Left lung (tissue), 4 donors: ENCODE measurements at regions not wholly inside any gene's neighbourhood (a gene's known extent, or its start where the extent isn't known, plus 50 kb on each side); places are given as distances from the start of the nearest gene placed in this dataset.

Source experiments
- ATAC-seq: fragments of 200-7000 bp; cut with Tn5 transposase; one replicate; pipeline ENCODE4 v1.9.1; 2020; ENCODE audit warnings: moderate library complexity
- DNase-seq, 4 donors: peaks; one replicate each; pipeline ENCODE4 v3.0.0-alpha.2; 2013 to 2020
- H3K27ac ChIP-seq, 2 donors: fragments of 200-600 bp; sonication (generic) in 1 of 2; one replicate each; pipeline versions ENCODE4 v1.5.0 to v1.8.0; 2020 to 2021
- H3K27me3 ChIP-seq, 2 donors: fragments of 200-600 bp; sonication (generic) in 1 of 2; one replicate each; pipeline versions ENCODE4 v1.5.0 to v1.8.0; 2020 to 2021
- H3K36me3 ChIP-seq, 2 donors: fragments of 200-600 bp; sonication (generic) in 1 of 2; one replicate each; pipeline versions ENCODE4 v1.5.0 to v1.8.0; 2020 to 2021
- H3K4me1 ChIP-seq, 2 donors: fragments of 200-600 bp; one replicate each; pipeline ENCODE4 v1.8.0; 2021
- H3K4me3 ChIP-seq, 2 donors: fragments of 200-600 bp; sonication (generic) in 1 of 2; one replicate each; pipeline versions ENCODE4 v1.5.0 to v1.8.0; 2020 to 2021; ENCODE audit warnings: mild to moderate bottlenecking in 1 of 2
- H3K9me3 ChIP-seq, 2 donors: fragments of 200-600 bp; sonication (generic) in 1 of 2; one replicate each; pipeline versions ENCODE4 v1.5.0 to v1.8.0; 2020 to 2021
- intact Hi-C, 2 donors: fragments of 100-400 bp; cut with DNase I; formaldehyde crosslinking; loops; one replicate each; pipeline versions ENCODE4 v1.11.2 to v1.14.2; 2022
- TF ChIP-seq, protein P1 (sequence below), 2 donors: fragments of 200-600 bp; sonication (generic) in 1 of 2; IDR thresholded peaks; one replicate each; pipeline versions ENCODE4 v1.5.0 to v1.8.0; 2021; ENCODE audit warnings: antibody characterized with exemption in 2 of 2
- donor health status: DM: no; HTN: yes; CAD: no.
- donor health status: DM: no; HTN: no; CAD: no.

DNA sequence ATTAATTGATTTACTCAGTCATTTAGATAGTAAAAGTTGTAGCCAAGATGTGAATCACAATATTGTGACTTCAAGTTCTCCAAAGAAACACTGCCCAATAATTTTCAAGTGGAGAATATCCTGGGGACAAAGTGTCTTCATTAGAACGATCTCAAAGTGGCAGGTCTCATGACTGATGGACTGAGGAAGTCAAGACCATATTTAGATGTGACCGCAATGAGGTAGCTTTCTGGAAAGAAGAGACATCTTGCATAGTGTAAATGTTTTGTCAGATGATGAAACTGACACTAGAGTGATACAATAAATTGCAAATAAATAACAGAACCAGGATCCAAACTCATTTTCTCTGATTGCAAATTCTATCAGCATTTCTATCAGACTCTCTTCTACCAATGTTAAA lies 1476.9 kb downstream of the EFNB2 start:
- DNase-seq (no peak), ATAC-seq (no peak)
- intact Hi-C loops: no loop called here
- H3K9me3 ChIP-seq: no peaks in the 10 kb centered on the region
- H3K4me3 ChIP-seq: no peak overlapping the region
- no peaks in the 10 kb centered on the region for H3K27me3 ChIP-seq
- H3K27ac ChIP-seq: no peak overlapping the region
- H3K36me3 ChIP-seq: no peaks in the 10 kb centered on the region
- no peaks in the 10 kb centered on the region for H3K4me1 ChIP-seq
- TF ChIP-seq, protein P1, sequence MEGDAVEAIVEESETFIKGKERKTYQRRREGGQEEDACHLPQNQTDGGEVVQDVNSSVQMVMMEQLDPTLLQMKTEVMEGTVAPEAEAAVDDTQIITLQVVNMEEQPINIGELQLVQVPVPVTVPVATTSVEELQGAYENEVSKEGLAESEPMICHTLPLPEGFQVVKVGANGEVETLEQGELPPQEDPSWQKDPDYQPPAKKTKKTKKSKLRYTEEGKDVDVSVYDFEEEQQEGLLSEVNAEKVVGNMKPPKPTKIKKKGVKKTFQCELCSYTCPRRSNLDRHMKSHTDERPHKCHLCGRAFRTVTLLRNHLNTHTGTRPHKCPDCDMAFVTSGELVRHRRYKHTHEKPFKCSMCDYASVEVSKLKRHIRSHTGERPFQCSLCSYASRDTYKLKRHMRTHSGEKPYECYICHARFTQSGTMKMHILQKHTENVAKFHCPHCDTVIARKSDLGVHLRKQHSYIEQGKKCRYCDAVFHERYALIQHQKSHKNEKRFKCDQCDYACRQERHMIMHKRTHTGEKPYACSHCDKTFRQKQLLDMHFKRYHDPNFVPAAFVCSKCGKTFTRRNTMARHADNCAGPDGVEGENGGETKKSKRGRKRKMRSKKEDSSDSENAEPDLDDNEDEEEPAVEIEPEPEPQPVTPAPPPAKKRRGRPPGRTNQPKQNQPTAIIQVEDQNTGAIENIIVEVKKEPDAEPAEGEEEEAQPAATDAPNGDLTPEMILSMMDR (IDR thresholded peaks at IDR 0.05): no peak

DNA sequence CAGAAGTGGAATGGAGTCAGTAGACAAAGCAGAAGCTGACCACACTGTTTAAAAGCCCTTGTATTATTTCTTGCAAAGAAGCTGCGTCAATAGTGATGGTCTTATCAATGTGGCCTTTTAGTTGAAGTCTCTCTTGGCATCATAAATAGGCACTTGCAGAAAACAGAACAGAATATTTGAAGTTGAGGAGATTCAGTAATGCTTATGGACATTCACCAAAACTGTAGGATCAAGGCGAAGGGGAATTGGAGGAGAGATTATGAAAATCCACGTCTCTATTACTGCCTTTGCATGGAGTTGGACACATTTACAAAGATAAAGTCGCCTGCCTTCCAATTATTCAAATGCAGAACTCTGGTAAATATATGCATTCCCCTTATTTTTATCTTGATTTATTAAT lies 1482.8 kb downstream of the EFNB2 start:
- Histone ChIP-seq H3K9me3 (no peaks in the 10 kb centered on the region), H3K27ac (no peak overlapping the region), H3K4me1 (no peaks in the 10 kb centered on the region), H3K27me3 (no peaks in the 10 kb centered on the region), H3K4me3 (no peak overlapping the region), H3K36me3 (no peaks in the 10 kb centered on the region)
- ATAC-seq (no peak), DNase-seq (no peak)
- intact Hi-C loops: no loop called here
- TF ChIP-seq, protein P1 (IDR thresholded peaks at IDR 0.05): no peak

- no peak for DNase-seq
- no peak for ATAC-seq
- TF ChIP-seq, protein P1 (IDR thresholded peaks at IDR 0.05): no peak
- no peaks in the 10 kb centered on the region for H3K36me3 ChIP-seq
- H3K27ac ChIP-seq: no peak overlapping the region
- no peaks in the 10 kb centered on the region for H3K4me1 ChIP-seq
- intact Hi-C loops: no loop called here
- no peak overlapping the region for H3K4me3 ChIP-seq
- H3K27me3 ChIP-seq: no peaks in the 10 kb centered on the region
- H3K9me3 ChIP-seq: no peaks in the 10 kb centered on the region
These were observed 1484.8 kb downstream of the EFNB2 start for GRCh38 chr13:105050686-105051085.

GRCh38 chr13:105048677-105049076 lies 1486.8 kb downstream of the EFNB2 start:
- ATAC-seq (no peak), DNase-seq (no peak)
- no peak overlapping the region for H3K27ac ChIP-seq
- no peaks in the 10 kb centered on the region for H3K27me3 ChIP-seq
- no peaks in the 10 kb centered on the region for H3K36me3 ChIP-seq
- intact Hi-C loops: no loop called here
- TF ChIP-seq, protein P1 (IDR thresholded peaks at IDR 0.05): no peak
- H3K4me3 ChIP-seq: no peak overlapping the region
- H3K9me3 ChIP-seq: peaks cover 0 to 2% of the 10 kb centered on the region in 2 donors
- no peaks in the 10 kb centered on the region for H3K4me1 ChIP-seq

DNA sequence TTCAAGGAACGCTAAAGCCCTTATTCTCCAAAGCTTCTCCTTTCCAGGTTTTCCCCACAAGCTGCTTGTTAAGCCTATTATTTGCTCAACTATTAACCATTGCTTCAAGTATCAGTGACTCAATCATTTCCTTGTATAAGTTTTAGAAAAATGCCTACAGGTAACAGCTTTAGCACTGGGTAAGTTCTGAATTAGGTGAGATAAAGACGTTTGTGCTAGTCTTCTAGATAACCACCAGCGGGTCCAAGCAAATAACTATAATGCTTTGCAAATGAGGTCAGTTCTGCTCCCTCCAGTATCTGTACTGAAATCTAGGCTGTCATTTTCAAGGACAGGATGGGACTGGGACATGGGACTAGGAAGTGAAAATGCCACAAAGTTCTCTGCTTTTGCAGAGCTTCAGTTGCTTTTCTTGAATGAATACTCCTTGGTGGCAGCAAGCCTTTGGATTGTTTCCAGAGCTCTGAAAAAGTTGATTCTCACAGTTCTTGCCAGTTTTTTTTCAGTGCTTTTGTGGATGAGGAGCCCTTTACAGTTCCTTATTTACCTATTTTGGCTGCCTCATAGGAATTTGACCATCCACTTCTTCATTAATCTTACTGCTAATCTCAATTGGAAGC lies 1487.7 kb downstream of the EFNB2 start:
- no peak overlapping the region for H3K4me3 ChIP-seq
- no peaks in the 10 kb centered on the region for H3K27me3 ChIP-seq
- no peak overlapping the region for H3K27ac ChIP-seq
- no peaks in the 10 kb centered on the region for H3K36me3 ChIP-seq
- no peaks in the 10 kb centered on the region for H3K4me1 ChIP-seq
- H3K9me3 ChIP-seq: peaks cover 0 to 10% of the 10 kb centered on the region in 2 donors
- intact Hi-C loops: no loop called here
- TF ChIP-seq, protein P1 (IDR thresholded peaks at IDR 0.05): no peak
- ATAC-seq: peak; percentile 83
- DNase-seq: peak in 2 of 4 donors; percentile 12 to 26
